Upper lobe of left lung (tissue), 4 donors: ENCODE measurements at regions not wholly inside any gene's neighbourhood (a gene's known extent, or its start where the extent isn't known, plus 50 kb on each side); places are given as distances from the start of the nearest gene placed in this dataset.

ENCODE experiments used
- EP300 ChIP-seq, 4 donors: sonication (generic); formaldehyde crosslinking; IDR thresholded peaks; one replicate each; pipeline ENCODE4 v1.5.1; 2017; ENCODE audit warnings: antibody characterized with exemption in 4 of 4, control low read depth in 2 of 4
- POLR2A ChIP-seq, 4 donors: fragments of 450-650 bp; IDR thresholded peaks; one replicate each; pipeline ENCODE4 v1.5.1; 2016 to 2017; ENCODE audit warnings: antibody characterized with exemption in 4 of 4, mild to moderate bottlenecking in 2 of 4
- POLR2AphosphoS5 ChIP-seq, 2 donors: sonication (generic); formaldehyde crosslinking; IDR thresholded peaks; one replicate each; pipeline ENCODE4 v1.5.1; 2017; ENCODE audit warnings: antibody characterized with exemption in 2 of 2
- TF ChIP-seq, protein P1 (sequence below), 6 experiments: fragments of 450-650 bp in 4 of 6; fragments of 200-600 bp in 2 of 6; sonication (generic) in 2 of 6; IDR thresholded peaks; one replicate each; pipeline ENCODE4 v1.5.1; 2016 to 2019; ENCODE audit warnings: antibody characterized with exemption in 6 of 6

DNA sequence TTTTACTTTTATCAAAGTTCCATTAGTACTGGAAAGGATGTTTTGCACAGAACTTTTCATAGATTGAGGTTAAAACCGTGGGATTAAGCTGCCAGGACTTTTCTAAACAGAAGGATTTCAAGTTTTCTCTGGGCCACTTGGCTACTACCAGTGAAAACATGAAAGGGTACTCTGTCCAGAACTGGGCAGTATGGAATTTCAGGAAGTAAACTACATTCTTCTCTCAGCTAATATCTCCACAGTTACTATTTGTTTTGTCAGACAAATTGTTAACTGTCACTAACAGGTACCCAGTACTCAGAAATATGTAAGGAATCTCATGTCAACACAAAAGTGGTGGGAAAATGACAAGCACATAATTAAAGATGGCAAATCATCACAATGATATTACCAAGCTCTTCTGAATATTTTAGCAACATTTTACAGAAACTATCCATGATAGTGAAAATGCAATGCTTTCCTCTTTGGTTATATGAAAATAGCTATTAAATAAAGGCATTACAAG is 454.4 kb downstream of the C4orf33 start:
- TF ChIP-seq, protein P1, sequence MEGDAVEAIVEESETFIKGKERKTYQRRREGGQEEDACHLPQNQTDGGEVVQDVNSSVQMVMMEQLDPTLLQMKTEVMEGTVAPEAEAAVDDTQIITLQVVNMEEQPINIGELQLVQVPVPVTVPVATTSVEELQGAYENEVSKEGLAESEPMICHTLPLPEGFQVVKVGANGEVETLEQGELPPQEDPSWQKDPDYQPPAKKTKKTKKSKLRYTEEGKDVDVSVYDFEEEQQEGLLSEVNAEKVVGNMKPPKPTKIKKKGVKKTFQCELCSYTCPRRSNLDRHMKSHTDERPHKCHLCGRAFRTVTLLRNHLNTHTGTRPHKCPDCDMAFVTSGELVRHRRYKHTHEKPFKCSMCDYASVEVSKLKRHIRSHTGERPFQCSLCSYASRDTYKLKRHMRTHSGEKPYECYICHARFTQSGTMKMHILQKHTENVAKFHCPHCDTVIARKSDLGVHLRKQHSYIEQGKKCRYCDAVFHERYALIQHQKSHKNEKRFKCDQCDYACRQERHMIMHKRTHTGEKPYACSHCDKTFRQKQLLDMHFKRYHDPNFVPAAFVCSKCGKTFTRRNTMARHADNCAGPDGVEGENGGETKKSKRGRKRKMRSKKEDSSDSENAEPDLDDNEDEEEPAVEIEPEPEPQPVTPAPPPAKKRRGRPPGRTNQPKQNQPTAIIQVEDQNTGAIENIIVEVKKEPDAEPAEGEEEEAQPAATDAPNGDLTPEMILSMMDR (IDR thresholded peaks at IDR 0.05): no peak
- TF ChIP-seq POLR2A (IDR thresholded peaks at IDR 0.05) (no peak), EP300 (IDR thresholded peaks at IDR 0.05) (no peak), POLR2AphosphoS5 (IDR thresholded peaks at IDR 0.05) (no peak)
